ENCODE measurements at regions not wholly inside any gene's neighbourhood (a gene's known extent, or its start where the extent isn't known, plus 50 kb on each side); places are given as distances from the start of the nearest gene placed in this dataset.

DNA sequence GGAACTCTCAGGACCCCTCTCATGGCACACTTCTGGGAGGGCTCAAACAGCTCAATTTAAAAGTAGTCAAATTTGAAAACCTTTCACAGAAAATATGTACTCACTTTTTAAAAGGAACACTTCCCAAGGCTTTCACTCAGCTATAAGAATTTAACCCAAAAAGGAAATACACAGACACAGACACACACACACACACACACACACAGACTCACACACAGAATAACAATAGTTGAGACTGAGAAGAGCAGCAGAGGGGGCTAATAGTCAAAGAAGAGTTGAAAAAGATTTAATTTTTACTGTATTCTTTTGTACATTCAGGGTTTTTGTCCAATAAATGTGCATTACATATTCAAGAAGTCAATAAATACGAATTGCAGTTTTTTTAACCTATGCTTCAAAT, 211.4 kb downstream of the HACE1 start:
- intact Hi-C loops (cut with DNase I, micrococcal nuclease) = no loop called here
- no peak for ATAC-seq
- Histone ChIP-seq H3K36me3 (ENCODE audit: low read depth) (no peaks in the 10 kb centered on the region), H3K9me3 (no peaks in the 10 kb centered on the region), H3K4me1 (ENCODE audit: low read depth) (no peaks in the 10 kb centered on the region), H3K4me3 (no peak overlapping the region)
- DNase-seq = no peak
- TF ChIP-seq, protein P1, sequence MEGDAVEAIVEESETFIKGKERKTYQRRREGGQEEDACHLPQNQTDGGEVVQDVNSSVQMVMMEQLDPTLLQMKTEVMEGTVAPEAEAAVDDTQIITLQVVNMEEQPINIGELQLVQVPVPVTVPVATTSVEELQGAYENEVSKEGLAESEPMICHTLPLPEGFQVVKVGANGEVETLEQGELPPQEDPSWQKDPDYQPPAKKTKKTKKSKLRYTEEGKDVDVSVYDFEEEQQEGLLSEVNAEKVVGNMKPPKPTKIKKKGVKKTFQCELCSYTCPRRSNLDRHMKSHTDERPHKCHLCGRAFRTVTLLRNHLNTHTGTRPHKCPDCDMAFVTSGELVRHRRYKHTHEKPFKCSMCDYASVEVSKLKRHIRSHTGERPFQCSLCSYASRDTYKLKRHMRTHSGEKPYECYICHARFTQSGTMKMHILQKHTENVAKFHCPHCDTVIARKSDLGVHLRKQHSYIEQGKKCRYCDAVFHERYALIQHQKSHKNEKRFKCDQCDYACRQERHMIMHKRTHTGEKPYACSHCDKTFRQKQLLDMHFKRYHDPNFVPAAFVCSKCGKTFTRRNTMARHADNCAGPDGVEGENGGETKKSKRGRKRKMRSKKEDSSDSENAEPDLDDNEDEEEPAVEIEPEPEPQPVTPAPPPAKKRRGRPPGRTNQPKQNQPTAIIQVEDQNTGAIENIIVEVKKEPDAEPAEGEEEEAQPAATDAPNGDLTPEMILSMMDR (IDR thresholded peaks at IDR 0.05) = no peak

GRCh38 chr6:104644848-104645247, 214.9 kb downstream of the HACE1 start:
- DNase-seq (no peak), ATAC-seq (no peak)
- Histone ChIP-seq H3K4me1 (ENCODE audit: low read depth) (no peaks in the 10 kb centered on the region), H3K4me3 (no peak overlapping the region), H3K36me3 (ENCODE audit: low read depth) (no peaks in the 10 kb centered on the region), H3K9me3 (no peaks in the 10 kb centered on the region)
- intact Hi-C loops (cut with DNase I, micrococcal nuclease) = no loop called here
- TF ChIP-seq, protein P1 (IDR thresholded peaks at IDR 0.05) = no peak

GRCh38 chr6:104642871-104643270, 216.8 kb downstream of the HACE1 start:
- TF ChIP-seq, protein P1 (IDR thresholded peaks at IDR 0.05) = no peak
- no peaks in the 10 kb centered on the region for H3K4me1 ChIP-seq (ENCODE audit: low read depth)
- no peak for ATAC-seq
- no peak overlapping the region for H3K4me3 ChIP-seq
- H3K9me3 ChIP-seq = no peaks in the 10 kb centered on the region
- H3K36me3 ChIP-seq (ENCODE audit: low read depth) = no peaks in the 10 kb centered on the region
- intact Hi-C loops (cut with DNase I, micrococcal nuclease) = no loop called here
- DNase-seq = no peak

GRCh38 chr6:104640761-104641160, 219.0 kb downstream of the HACE1 start:
- H3K36me3 ChIP-seq (ENCODE audit: low read depth) = no peaks in the 10 kb centered on the region
- DNase-seq (no peak), ATAC-seq (no peak)
- TF ChIP-seq, protein P1 (IDR thresholded peaks at IDR 0.05) = no peak
- intact Hi-C loops (cut with DNase I, micrococcal nuclease) = no loop called here
- H3K4me3 ChIP-seq = no peak overlapping the region
- no peaks in the 10 kb centered on the region for H3K9me3 ChIP-seq
- no peaks in the 10 kb centered on the region for H3K4me1 ChIP-seq (ENCODE audit: low read depth)

GRCh38 chr6:104640150-104640700, 219.5 kb downstream of the HACE1 start:
- TF ChIP-seq, protein P1 (IDR thresholded peaks at IDR 0.05) = no peak
- intact Hi-C loops (cut with DNase I, micrococcal nuclease) = no loop called here
- Histone ChIP-seq H3K9me3 (no peaks in the 10 kb centered on the region), H3K4me1 (ENCODE audit: low read depth) (no peaks in the 10 kb centered on the region), H3K4me3 (no peak overlapping the region), H3K36me3 (ENCODE audit: low read depth) (no peaks in the 10 kb centered on the region)
- DNase-seq = no peak
- ATAC-seq = no peak

DNA sequence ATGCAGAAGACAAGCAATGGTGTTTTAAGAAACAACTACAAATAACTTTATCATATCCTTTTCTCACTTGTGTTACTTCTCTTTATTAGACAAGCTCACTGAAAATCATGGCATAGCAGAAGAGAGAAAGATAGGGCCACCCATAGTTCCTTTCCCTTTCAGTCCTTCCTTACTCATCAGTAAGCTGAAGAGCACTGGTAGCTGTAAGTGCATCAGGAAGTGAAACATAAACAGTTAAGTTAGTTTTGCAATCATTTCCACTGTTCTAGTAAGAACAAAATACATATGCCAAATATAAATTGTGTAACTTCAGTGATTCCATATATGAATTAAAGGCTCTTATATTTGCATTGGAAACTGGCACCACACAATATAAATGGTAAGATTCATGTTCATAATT, 220.1 kb downstream of the HACE1 start:
- no peak for DNase-seq
- Histone ChIP-seq H3K4me3 (no peak overlapping the region), H3K9me3 (no peaks in the 10 kb centered on the region), H3K36me3 (ENCODE audit: low read depth) (no peaks in the 10 kb centered on the region), H3K4me1 (ENCODE audit: low read depth) (no peaks in the 10 kb centered on the region)
- TF ChIP-seq, protein P1 (IDR thresholded peaks at IDR 0.05) = no peak
- intact Hi-C loops (cut with DNase I, micrococcal nuclease) = no loop called here
- peak; percentile 58 for ATAC-seq

Data from mucosa of descending colon (tissue), 3 donors.